ENCODE measurements at regions not wholly inside any gene's neighbourhood (a gene's known extent, or its start where the extent isn't known, plus 50 kb on each side); places are given as distances from the start of the nearest gene placed in this dataset.
"Not testable (repeated sequence)": the region's sequence is repeated elsewhere in the genome, so short reads cannot be mapped to it uniquely, and the experiment has no call there.

GRCh38 chr5:42981015-42981414 lies 59.1 kb downstream of the ANXA2R start:
- TF ChIP-seq POLR2A, CTCF (IDR thresholded peaks at IDR 0.05): not testable (repeated sequence)
